IMR-90 (cell line): ENCODE measurements at regions not wholly inside any gene's neighbourhood (a gene's known extent, or its start where the extent isn't known, plus 50 kb on each side); places are given as distances from the start of the nearest gene placed in this dataset.

Source experiments
- ATAC-seq: fragments of 200-7000 bp; cut with Tn5 transposase; 2 replicates; pipeline ENCODE4 v1.9.1; 2020; ENCODE audit warnings: low read depth, mild to moderate bottlenecking, moderate library complexity
- BruUV-seq: library from RNA; stranded (reverse); fragments of 400-500 nt; replicated peaks from 2 replicates; lab custom pipeline; 2021; lab: Mats Ljungman, UMichigan
- CTCF ChIA-PET: fragments of 300-600 bp; formaldehyde crosslinking; extraction: SDS; loops from one replicate; lab custom pipeline; 2021; ENCODE audit warnings: antibody characterized with exemption; lab: Yijun Ruan, JAX
- POLR2A ChIA-PET: fragments of 300-600 bp; sonication (Branson Sonifier 250); formaldehyde crosslinking; loops from one replicate; lab custom pipeline; 2022; ENCODE audit warnings: antibody characterized with exemption; ENCODE audit not compliant: unreplicated experiment; lab: Charles Lee
- DNase-seq: peaks from one replicate; pipeline ENCODE4 v3.0.0; 2013
- H2AFZ ChIP-seq: replicated peaks from 2 replicates; pipeline ENCODE3; 2013; ENCODE audit warnings: low read length, mild to moderate bottlenecking; ENCODE audit not compliant: poor library complexity
- H2AK5ac ChIP-seq: 2 replicates; pipeline ENCODE4 v1.6.1; 2013; ENCODE audit warnings: low read depth, low read length, inconsistent platforms
- H2AK9ac ChIP-seq: replicated peaks from 2 replicates; pipeline ENCODE3; 2013; ENCODE audit warnings: mild to moderate bottlenecking, low read depth, low read length, moderate library complexity; ENCODE audit not compliant: poor library complexity
- H2BK120ac ChIP-seq: 2 replicates; pipeline ENCODE4 v1.6.1; 2013; ENCODE audit warnings: low read depth, low read length, inconsistent platforms
- H2BK15ac ChIP-seq: 3 replicates; pipeline ENCODE4 v1.6.1; 2013; ENCODE audit warnings: low read depth, low read length, inconsistent platforms
- H2BK20ac ChIP-seq: 2 replicates; pipeline ENCODE4 v1.6.1; 2013; ENCODE audit warnings: low read depth, mild to moderate bottlenecking, inconsistent platforms, low read length, moderate library complexity
- H2BK5ac ChIP-seq: 2 replicates; pipeline ENCODE4 v1.6.1; 2013; ENCODE audit warnings: mild to moderate bottlenecking, low read depth, low read length, inconsistent platforms; ENCODE audit not compliant: poor library complexity, severe bottlenecking
- H3K14ac ChIP-seq: replicated peaks from 2 replicates; pipeline ENCODE4 v1.6.1; 2013; ENCODE audit warnings: low read depth, low read length, inconsistent platforms
- H3K18ac ChIP-seq: 2 replicates; pipeline ENCODE4 v1.6.1; 2013; ENCODE audit warnings: low read depth, low read length, control low read depth
- H3K23ac ChIP-seq: 2 replicates; pipeline ENCODE4 v1.6.1; 2013; ENCODE audit warnings: low read depth, low read length, inconsistent platforms
- H3K27ac ChIP-seq: 2 replicates; pipeline ENCODE4 v1.5.1; 2013; ENCODE audit warnings: mild to moderate bottlenecking, control low read depth, low read length; ENCODE audit not compliant: insufficient read depth
- H3K27me3 ChIP-seq: 2 replicates; pipeline ENCODE4 v1.6.1; 2013; ENCODE audit warnings: low read length; ENCODE audit not compliant: control insufficient read depth, insufficient read depth
- H3K36me3 ChIP-seq: 2 replicates; pipeline ENCODE4 v1.6.1; 2013; ENCODE audit warnings: low read length, mixed read lengths; ENCODE audit not compliant: control insufficient read depth, insufficient read depth
- H3K4ac ChIP-seq: 2 replicates; pipeline ENCODE4 v1.6.1; 2013; ENCODE audit warnings: low read depth, low read length, inconsistent platforms
- H3K4me1 ChIP-seq: 2 replicates; pipeline ENCODE4 v1.6.1; 2013; ENCODE audit warnings: low read length, mixed read lengths; ENCODE audit not compliant: control insufficient read depth, insufficient read depth
- H3K4me2 ChIP-seq: 2 replicates; pipeline ENCODE4 v1.6.1; 2013; ENCODE audit warnings: low read depth, mild to moderate bottlenecking, control low read depth, low read length, moderate library complexity
- H3K4me3 ChIP-seq: 2 replicates; pipeline ENCODE4 v1.5.1; 2013; ENCODE audit warnings: low read depth, mild to moderate bottlenecking, control low read depth, low read length, moderate library complexity; ENCODE audit not compliant: insufficient read depth
- H3K56ac ChIP-seq: 2 replicates; pipeline ENCODE4 v1.6.1; 2013; ENCODE audit warnings: low read length, inconsistent platforms; ENCODE audit not compliant: insufficient read depth; ENCODE audit errors: extremely low read depth
- H3K79me1 ChIP-seq, 2 experiments: 2 replicates each; pipeline ENCODE4 v1.6.1; 2013; ENCODE audit warnings: low read length in 2 of 2, inconsistent platforms in 1 of 2, low read depth in 1 of 2
- H3K9ac ChIP-seq: 2 replicates; pipeline ENCODE4 v1.6.1; 2013; ENCODE audit warnings: low read depth, low read length, control low read depth
- H3K9me1 ChIP-seq: 2 replicates; pipeline ENCODE4 v1.6.1; 2013; ENCODE audit warnings: low read length, inconsistent platforms; ENCODE audit not compliant: insufficient read depth
- H3K9me3 ChIP-seq: 2 replicates; pipeline ENCODE4 v1.6.1; 2013; ENCODE audit warnings: low read length; ENCODE audit not compliant: control insufficient read depth, insufficient read depth
- H4K20me1 ChIP-seq: 2 replicates; pipeline ENCODE4 v1.6.1; 2013; ENCODE audit warnings: low read length, inconsistent platforms; ENCODE audit not compliant: insufficient read depth
- H4K5ac ChIP-seq: 2 replicates; pipeline ENCODE4 v1.6.1; 2013; ENCODE audit warnings: mild to moderate bottlenecking, low read depth, low read length, control low read depth
- H4K8ac ChIP-seq, 2 experiments: 2 replicates each; pipeline ENCODE4 v1.6.1; 2013; ENCODE audit warnings: low read depth in 2 of 2, low read length in 2 of 2, control low read depth in 1 of 2, inconsistent platforms in 1 of 2
- H4K91ac ChIP-seq: 2 replicates; pipeline ENCODE4 v1.6.1; 2013; ENCODE audit warnings: low read depth, low read length, inconsistent platforms; ENCODE audit not compliant: insufficient read depth
- CEBPB ChIP-seq: IDR thresholded peaks from 2 replicates; pipeline ENCODE4 v1.6.1; 2012; ENCODE audit warnings: low read depth, low read length, improper control_type of control experiment
- CHD1 ChIP-seq: IDR thresholded peaks from 2 replicates; pipeline ENCODE4 v1.6.1; 2012; ENCODE audit warnings: low read depth, low read length, improper control_type of control experiment
- MAFK ChIP-seq: IDR thresholded peaks from 2 replicates; pipeline ENCODE4 v1.6.1; 2012; ENCODE audit warnings: low read depth, low read length, improper control_type of control experiment
- MXI1 ChIP-seq: IDR thresholded peaks from 2 replicates; pipeline ENCODE4 v1.6.1; 2012; ENCODE audit warnings: low read depth, mild to moderate bottlenecking, low read length, moderate library complexity, borderline replicate concordance
- NFE2L2 ChIP-seq: fragments of 150-350 bp; IDR thresholded peaks from 2 replicates; pipeline ENCODE4 v1.6.1; 2016; ENCODE audit warnings: low read depth, mild to moderate bottlenecking, low read length
- POLR2A ChIP-seq: IDR thresholded peaks from 2 replicates; pipeline ENCODE4 v1.6.1; 2012; ENCODE audit warnings: mild to moderate bottlenecking, low read depth, low read length
- RAD21 ChIP-seq: IDR thresholded peaks from 2 replicates; pipeline ENCODE4 v1.6.1; 2012; ENCODE audit warnings: low read length, improper control_type of control experiment
- RCOR1 ChIP-seq: IDR thresholded peaks from 2 replicates; pipeline ENCODE4 v1.6.1; 2012; ENCODE audit warnings: mild to moderate bottlenecking, low read length, improper control_type of control experiment; ENCODE audit not compliant: insufficient replicate concordance
- SMC3 ChIP-seq: fragments of 150-350 bp; IDR thresholded peaks from 2 replicates; pipeline ENCODE4 v1.6.1; 2016; ENCODE audit warnings: low read depth, mild to moderate bottlenecking, antibody characterized with exemption, low read length, moderate library complexity
- WGBS, 2 experiments: methylation state at CpG; one replicate each; pipeline versions ENCODE4 v1.1.5 to v1.1.7; 2013; ENCODE audit warnings: missing lambda C conversion rate in 2 of 2; ENCODE audit not compliant: insufficient read length in 1 of 2; ENCODE audit errors: extremely low coverage in 2 of 2; 5-methylcytosine and 5-hydroxymethylcytosine counted together
- dilution Hi-C: fragments of 300-500 bp; cut with HindIII; formaldehyde crosslinking; loops from one replicate; pipeline ENCODE4 v1.14.3; 2018; ENCODE audit warnings: low sequenced_read_pairs; ENCODE audit not compliant: unreplicated experiment
- in situ Hi-C: fragments of 300-500 bp; cut with MboI; formaldehyde crosslinking; loops from 3 replicates; pipeline ENCODE4 v1.14.3; 2019; ENCODE audit warnings: low sequenced_read_pairs, inconsistent platforms, mixed read lengths
- intact Hi-C: fragments of 100-400 bp; cut with micrococcal nuclease; formaldehyde crosslinking; loops from 2 replicates; pipeline ENCODE4 v1.10.0; 2022

DNA sequence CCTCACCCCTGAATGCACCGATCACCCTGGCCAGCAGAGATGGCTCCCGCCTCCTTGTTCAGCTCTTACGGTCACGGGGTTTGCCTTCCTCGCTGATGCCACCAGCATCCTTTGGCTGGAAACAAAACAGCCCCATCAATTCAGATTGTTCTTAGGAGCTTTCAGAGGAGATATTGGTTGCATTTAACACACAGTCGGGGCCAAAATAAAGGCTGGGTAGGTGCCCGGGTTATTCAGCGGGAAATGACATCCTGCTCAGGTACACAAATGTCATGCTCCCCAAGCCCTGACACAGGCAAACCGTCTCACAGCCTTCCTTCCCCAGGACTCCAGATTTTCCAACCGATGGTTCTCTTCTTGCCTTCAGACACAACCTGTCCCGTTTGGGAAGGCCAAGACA, 62.4 kb upstream of the MEF2A start:
- CTCF ChIA-PET: no interaction called here

More for the DNA sequence above, 62.4 kb upstream of the MEF2A start:
- Histone ChIP-seq H3K27me3 (peaks cover 3% of the 10 kb centered on the region; the same call in 1 of the 2 replicates), H2AFZ (no peak overlapping the region), H2BK120ac (no peak overlapping the region), H3K4me1 (peaks cover 16% of the 10 kb centered on the region), H3K14ac (no peak overlapping the region), H3K23ac (no peak overlapping the region), H3K9ac (no peak overlapping the region), H3K4me3 (no peak overlapping the region), H4K5ac (no peak overlapping the region), H2BK20ac (no peak overlapping the region), H3K36me3 (no peaks in the 10 kb centered on the region), H2BK15ac (no peak overlapping the region), H4K8ac (no peak overlapping the region), H4K20me1 (no peaks in the 10 kb centered on the region), H3K56ac (no peak overlapping the region), H3K4ac (no peak overlapping the region), H2AK5ac (no peak overlapping the region), H3K18ac (no peak overlapping the region), H3K79me1 (no peaks in the 10 kb centered on the region), H2AK9ac (no peak overlapping the region), H3K9me3 (peaks cover 3% of the 10 kb centered on the region; the same call in 1 of the 2 replicates), H2BK5ac (no peak overlapping the region), H3K4me2 (no peak overlapping the region), H3K9me1 (peaks cover 5% of the 10 kb centered on the region), H4K91ac (no peak overlapping the region), H3K27ac (no peak overlapping the region)
- ATAC-seq: no peak
- dilution Hi-C loops: no loop called here
- no peak for TF ChIP-seq MXI1
- no peak for TF ChIP-seq MAFK
- TF ChIP-seq RCOR1: no peak
- TF ChIP-seq CEBPB: no peak
- no peak for TF ChIP-seq RAD21
- TF ChIP-seq POLR2A: no peak
- TF ChIP-seq SMC3: no peak
- no peak for TF ChIP-seq CHD1
- TF ChIP-seq NFE2L2: no peak
- WGBS, 2 experiments: 65% methylated on average over 2 of the region's 11 CpGs; no CpG with 5 or more reads in 1 of the 2 experiments
- intact Hi-C loops: no loop called here
- DNase-seq: no peak
- POLR2A ChIA-PET: no interaction called here
- in situ Hi-C loops: no loop called here
- BruUV-seq: no TSS peak
